Activated naive CD8-positive, alpha-beta T cell treated with anti-CD3 and anti-CD28 coated beads, Interleukin-2, amount 50 U/mL, for 24 hours (primary cell): ENCODE measurements at regions not wholly inside any gene's neighbourhood (a gene's known extent, or its start where the extent isn't known, plus 50 kb on each side); places are given as distances from the start of the nearest gene placed in this dataset.

Experiments
- ATAC-seq: fragments of 150-1000 bp; cut with Tn5 transposase; one replicate; pipeline ENCODE4 v1.10.0; 2021
- DNase-seq: peaks from one replicate; pipeline ENCODE4 v3.0.0; 2021
- H3K27ac Mint-ChIP-seq: one replicate; pipeline ENCODE4 v1.8.0; 2021; ENCODE audit warnings: mild to moderate bottlenecking, mixed read lengths
- H3K27me3 Mint-ChIP-seq: one replicate; pipeline ENCODE4 v1.8.0; 2021; ENCODE audit warnings: mixed read lengths
- H3K36me3 Mint-ChIP-seq: one replicate; pipeline ENCODE4 v1.8.0; 2021; ENCODE audit warnings: low read depth, mixed read lengths
- H3K4me1 Mint-ChIP-seq: one replicate; pipeline ENCODE4 v1.8.0; 2021; ENCODE audit warnings: mixed read lengths
- H3K4me3 Mint-ChIP-seq: one replicate; pipeline ENCODE4 v1.8.0; 2021; ENCODE audit warnings: mild to moderate bottlenecking, moderate library complexity, mixed read lengths
- H3K9me3 Mint-ChIP-seq: one replicate; pipeline ENCODE4 v1.8.0; 2021; ENCODE audit warnings: mixed read lengths

- H3K9me3 Mint-ChIP-seq: no peaks in the 10 kb centered on the region
- DNase-seq (no peak), ATAC-seq (no peak)
- no peaks in the 10 kb centered on the region for H3K36me3 Mint-ChIP-seq
- H3K4me3 Mint-ChIP-seq: no peak overlapping the region
- H3K4me1 Mint-ChIP-seq: peaks cover 12% of the 10 kb centered on the region
- no peaks in the 10 kb centered on the region for H3K27me3 Mint-ChIP-seq
- H3K27ac Mint-ChIP-seq: no peak overlapping the region
These were observed 727.7 kb downstream of the UQCRFS1 start for GRCh38 chr19:28485292-28485691.

- no peaks in the 10 kb centered on the region for H3K27me3 Mint-ChIP-seq
- no peaks in the 10 kb centered on the region for H3K36me3 Mint-ChIP-seq
- no peaks in the 10 kb centered on the region for H3K9me3 Mint-ChIP-seq
- no peak overlapping the region for H3K27ac Mint-ChIP-seq
- H3K4me1 Mint-ChIP-seq: peaks cover 10% of the 10 kb centered on the region
- H3K4me3 Mint-ChIP-seq: no peak overlapping the region
- no peak for DNase-seq
- ATAC-seq: no peak
These were observed 729.8 kb downstream of the UQCRFS1 start for GRCh38 chr19:28483197-28483596.

GRCh38 chr19:28482221-28482620 lies 730.7 kb downstream of the UQCRFS1 start:
- Mint-ChIP-seq H3K4me3 (no peak overlapping the region), H3K27me3 (no peaks in the 10 kb centered on the region), H3K4me1 (peaks cover 7% of the 10 kb centered on the region), H3K36me3 (no peaks in the 10 kb centered on the region), H3K9me3 (no peaks in the 10 kb centered on the region), H3K27ac (no peak overlapping the region)
- ATAC-seq (no peak), DNase-seq (no peak)

- ATAC-seq: no peak
- DNase-seq: no peak
- peaks cover 7% of the 10 kb centered on the region for H3K4me1 Mint-ChIP-seq
- no peak overlapping the region for H3K4me3 Mint-ChIP-seq
- no peaks in the 10 kb centered on the region for H3K9me3 Mint-ChIP-seq
- H3K27me3 Mint-ChIP-seq: no peaks in the 10 kb centered on the region
- H3K27ac Mint-ChIP-seq: no peak overlapping the region
- H3K36me3 Mint-ChIP-seq: no peaks in the 10 kb centered on the region
These were observed 731.3 kb downstream of the UQCRFS1 start for GRCh38 chr19:28481674-28482073.

- no peaks in the 10 kb centered on the region for H3K27me3 Mint-ChIP-seq
- H3K9me3 Mint-ChIP-seq: no peaks in the 10 kb centered on the region
- H3K36me3 Mint-ChIP-seq: no peaks in the 10 kb centered on the region
- DNase-seq (no peak), ATAC-seq (no peak)
- H3K4me3 Mint-ChIP-seq: no peak overlapping the region
- peaks cover 1% of the 10 kb centered on the region for H3K4me1 Mint-ChIP-seq
- no peak overlapping the region for H3K27ac Mint-ChIP-seq
These were observed 737.4 kb downstream of the UQCRFS1 start for GRCh38 chr19:28475525-28475924.

- no peaks in the 10 kb centered on the region for H3K36me3 Mint-ChIP-seq
- no peaks in the 10 kb centered on the region for H3K9me3 Mint-ChIP-seq
- peaks cover 2% of the 10 kb centered on the region for H3K27me3 Mint-ChIP-seq
- H3K27ac Mint-ChIP-seq: no peak overlapping the region
- ATAC-seq (no peak), DNase-seq (no peak)
- H3K4me3 Mint-ChIP-seq: no peak overlapping the region
- peaks cover 25% of the 10 kb centered on the region for H3K4me1 Mint-ChIP-seq
These were observed 740.1 kb downstream of the UQCRFS1 start for GRCh38 chr19:28472843-28473242.

GRCh38 chr19:28471731-28472510 lies 741.0 kb downstream of the UQCRFS1 start:
- Mint-ChIP-seq H3K36me3 (no peaks in the 10 kb centered on the region), H3K4me1 (peaks cover 26% of the 10 kb centered on the region), H3K4me3 (no peak overlapping the region), H3K9me3 (no peaks in the 10 kb centered on the region), H3K27me3 (peaks cover 4% of the 10 kb centered on the region), H3K27ac (no peak overlapping the region)
- ATAC-seq (no peak), DNase-seq (no peak)

- ATAC-seq: no peak
- H3K27me3 Mint-ChIP-seq: peaks cover 4% of the 10 kb centered on the region
- no peaks in the 10 kb centered on the region for H3K9me3 Mint-ChIP-seq
- H3K4me3 Mint-ChIP-seq: no peak overlapping the region
- no peak for DNase-seq
- H3K36me3 Mint-ChIP-seq: no peaks in the 10 kb centered on the region
- H3K4me1 Mint-ChIP-seq: peaks cover 33% of the 10 kb centered on the region
- H3K27ac Mint-ChIP-seq: no peak overlapping the region
These were observed 743.4 kb downstream of the UQCRFS1 start for GRCh38 chr19:28469544-28469943.

- ATAC-seq: peak; percentile 65
- Mint-ChIP-seq H3K36me3 (no peaks in the 10 kb centered on the region), H3K27me3 (peaks cover 4% of the 10 kb centered on the region), H3K27ac (no peak overlapping the region), H3K4me3 (no peak overlapping the region), H3K9me3 (no peaks in the 10 kb centered on the region), H3K4me1 (peaks cover 33% of the 10 kb centered on the region)
- DNase-seq: peak; percentile 20
These were observed 744.1 kb downstream of the UQCRFS1 start for GRCh38 chr19:28468701-28469459.

- no peaks in the 10 kb centered on the region for H3K36me3 Mint-ChIP-seq
- H3K9me3 Mint-ChIP-seq: no peaks in the 10 kb centered on the region
- peaks cover 33% of the 10 kb centered on the region for H3K4me1 Mint-ChIP-seq
- ATAC-seq: no peak
- H3K4me3 Mint-ChIP-seq: no peak overlapping the region
- peaks cover 4% of the 10 kb centered on the region for H3K27me3 Mint-ChIP-seq
- DNase-seq: peak; percentile 74
- no peak overlapping the region for H3K27ac Mint-ChIP-seq
These were observed 746.6 kb downstream of the UQCRFS1 start for GRCh38 chr19:28466107-28467045.

GRCh38 chr19:28465371-28466086 lies 747.4 kb downstream of the UQCRFS1 start:
- H3K27me3 Mint-ChIP-seq: peaks cover 4% of the 10 kb centered on the region
- no peaks in the 10 kb centered on the region for H3K9me3 Mint-ChIP-seq
- H3K4me3 Mint-ChIP-seq: no peak overlapping the region
- no peak overlapping the region for H3K27ac Mint-ChIP-seq
- ATAC-seq (no peak), DNase-seq (no peak)
- H3K4me1 Mint-ChIP-seq: peaks cover 32% of the 10 kb centered on the region
- H3K36me3 Mint-ChIP-seq: no peaks in the 10 kb centered on the region

GRCh38 chr19:28463493-28464053 lies 749.4 kb downstream of the UQCRFS1 start:
- H3K27ac Mint-ChIP-seq: no peak overlapping the region
- no peak for ATAC-seq
- peaks cover 14% of the 10 kb centered on the region for H3K4me1 Mint-ChIP-seq
- H3K27me3 Mint-ChIP-seq: peaks cover 4% of the 10 kb centered on the region
- no peaks in the 10 kb centered on the region for H3K36me3 Mint-ChIP-seq
- DNase-seq: no peak
- no peaks in the 10 kb centered on the region for H3K9me3 Mint-ChIP-seq
- no peak overlapping the region for H3K4me3 Mint-ChIP-seq

- Mint-ChIP-seq H3K36me3 (no peaks in the 10 kb centered on the region), H3K9me3 (no peaks in the 10 kb centered on the region), H3K4me1 (no peaks in the 10 kb centered on the region), H3K27me3 (peaks cover 2% of the 10 kb centered on the region), H3K4me3 (no peak overlapping the region), H3K27ac (no peak overlapping the region)
- no peak for ATAC-seq
- DNase-seq: no peak
These were observed 755.3 kb downstream of the UQCRFS1 start for GRCh38 chr19:28457620-28458019.
